NCI-H1105 (cell line): ENCODE measurements at regions not wholly inside any gene's neighbourhood (a gene's known extent, or its start where the extent isn't known, plus 50 kb on each side); places are given as distances from the start of the nearest gene placed in this dataset.
A peak's percentile ranks its signal among the peaks of the same experiment; 100 is the strongest.

Experiments
- DNase-seq: peaks from one replicate; lab custom pipeline; 2025; lab: John Stamatoyannopoulos, UW

GRCh38 chr4:54988655-54989054 is 136.7 kb downstream of the KDR start:
- DNase-seq: no peak

GRCh38 chr4:54986095-54986846 is 139.1 kb downstream of the KDR start:
- DNase-seq: no peak

DNA sequence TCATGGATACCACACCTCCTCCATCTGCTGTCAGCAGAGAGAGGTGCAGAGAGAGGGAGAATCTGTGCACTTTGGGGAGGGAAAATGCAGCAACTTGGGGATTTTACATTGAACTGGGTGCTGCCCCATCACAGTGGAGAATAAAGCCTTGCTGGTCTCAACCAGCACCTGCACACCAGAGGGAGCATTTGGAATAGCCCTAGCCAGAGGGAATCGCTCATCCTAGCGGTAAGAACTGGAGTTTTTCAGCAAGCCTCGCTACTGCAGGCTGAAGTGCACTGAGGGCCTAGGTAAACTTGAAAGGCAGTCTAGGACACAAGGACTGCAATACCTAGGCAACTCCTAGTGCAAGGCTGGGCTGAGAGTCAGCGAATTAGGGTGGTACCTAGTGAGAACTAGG is 148.7 kb downstream of the KDR start:
- DNase-seq: no peak

GRCh38 chr4:54976031-54976430 is 149.4 kb downstream of the KDR start:
- no peak for DNase-seq

DNA sequence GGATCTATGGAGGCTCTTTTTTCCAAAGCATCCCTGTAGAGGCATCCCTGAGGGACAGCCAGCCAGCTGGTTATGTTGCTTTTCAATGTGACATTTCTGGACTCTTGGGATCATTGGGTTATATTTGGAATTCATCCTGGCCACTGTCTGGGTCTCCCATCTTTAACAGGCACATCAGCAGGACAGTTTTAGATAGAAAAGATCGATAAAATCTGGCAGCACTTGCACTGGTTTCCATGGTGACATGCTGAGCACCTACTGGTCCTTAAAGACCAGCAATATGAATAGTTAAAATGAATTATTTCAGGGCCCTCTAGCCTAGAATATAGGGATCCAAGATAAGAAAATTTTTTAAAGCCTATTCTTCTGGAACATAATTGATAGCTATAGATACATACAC is 151.6 kb downstream of the KDR start:
- DNase-seq: no peak

- DNase-seq: no peak
Observed at GRCh38 chr4:54971474-54971950, 153.9 kb downstream of the KDR start.

DNA sequence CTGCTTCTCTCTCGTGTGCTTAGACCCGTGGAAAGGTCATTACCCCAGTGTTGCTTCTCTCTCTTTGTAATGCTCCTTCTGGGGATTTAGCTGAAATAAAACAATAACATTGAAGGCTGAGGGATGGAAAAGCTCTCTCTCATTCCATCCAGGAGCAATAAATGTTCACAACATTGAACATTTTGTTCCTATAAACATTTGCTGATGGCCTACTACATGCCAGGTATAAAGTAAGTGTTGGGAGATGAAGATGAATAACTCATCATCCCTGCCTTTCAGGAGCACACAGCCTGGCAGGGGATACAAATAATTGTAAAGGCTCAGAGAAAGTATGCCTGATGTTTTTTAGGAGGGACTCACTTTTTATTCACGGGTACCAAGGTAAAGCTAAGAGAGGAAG is 158.1 kb downstream of the KDR start:
- DNase-seq: no peak

GRCh38 chr4:54961357-54961975 is 163.9 kb downstream of the KDR start:
- DNase-seq: peak; percentile 5

DNA sequence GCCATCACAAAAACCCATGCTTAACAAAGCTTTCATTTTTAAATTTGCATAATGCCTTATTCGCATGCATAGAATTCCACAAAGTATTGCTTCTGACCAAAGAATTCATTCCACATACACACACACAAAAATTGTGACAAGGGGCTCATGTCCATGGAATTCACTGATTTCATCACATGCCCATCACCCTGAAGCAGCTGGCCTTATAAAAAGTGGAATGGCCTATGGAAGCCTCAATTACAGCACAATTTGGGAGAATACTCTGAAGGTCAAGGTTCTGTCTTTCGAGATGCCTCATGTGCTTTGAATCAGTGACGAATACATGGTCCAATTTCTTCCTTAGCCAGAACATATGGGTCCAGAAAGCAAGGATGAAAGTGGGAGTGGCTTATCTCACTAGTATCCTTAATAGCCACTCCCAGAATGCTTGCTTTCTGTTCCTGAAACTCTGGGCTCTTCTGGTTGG is 165.7 kb downstream of the KDR start:
- no peak for DNase-seq

- DNase-seq: no peak
Observed at GRCh38 chr4:54959131-54959530, 166.3 kb downstream of the KDR start.

- DNase-seq: no peak
Observed at GRCh38 chr4:54958236-54958635, 167.2 kb downstream of the KDR start.

- DNase-seq: no peak
Observed at GRCh38 chr4:54954656-54955388, 170.6 kb downstream of the KDR start.

GRCh38 chr4:54946741-54947140 is 178.7 kb downstream of the KDR start:
- no peak for DNase-seq

- no peak for DNase-seq
Observed at GRCh38 chr4:54945838-54946237, 179.6 kb downstream of the KDR start.

DNA sequence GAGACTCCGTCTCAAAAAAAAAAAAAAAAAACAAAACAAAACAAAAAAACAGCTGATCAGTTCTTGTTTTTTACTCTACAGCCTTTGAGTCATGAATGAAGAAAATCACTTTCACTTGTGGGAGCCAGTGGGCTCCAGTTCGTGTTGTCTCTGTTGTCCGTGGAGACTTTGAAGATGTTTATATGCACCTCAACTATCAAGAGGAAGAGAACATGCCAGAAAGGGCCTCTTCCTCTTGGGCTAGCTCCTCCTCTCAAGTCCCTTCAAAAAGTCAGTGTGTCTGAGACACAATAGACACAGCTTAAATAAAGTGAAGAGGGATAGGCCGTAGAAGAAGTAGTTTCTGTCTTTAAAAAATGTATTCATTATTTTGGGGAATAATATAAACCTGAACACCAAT is 182.7 kb downstream of the KDR start:
- no peak for DNase-seq

- DNase-seq: peak; percentile 8
Observed at GRCh38 chr4:54941994-54942552, 183.3 kb downstream of the KDR start.

DNA sequence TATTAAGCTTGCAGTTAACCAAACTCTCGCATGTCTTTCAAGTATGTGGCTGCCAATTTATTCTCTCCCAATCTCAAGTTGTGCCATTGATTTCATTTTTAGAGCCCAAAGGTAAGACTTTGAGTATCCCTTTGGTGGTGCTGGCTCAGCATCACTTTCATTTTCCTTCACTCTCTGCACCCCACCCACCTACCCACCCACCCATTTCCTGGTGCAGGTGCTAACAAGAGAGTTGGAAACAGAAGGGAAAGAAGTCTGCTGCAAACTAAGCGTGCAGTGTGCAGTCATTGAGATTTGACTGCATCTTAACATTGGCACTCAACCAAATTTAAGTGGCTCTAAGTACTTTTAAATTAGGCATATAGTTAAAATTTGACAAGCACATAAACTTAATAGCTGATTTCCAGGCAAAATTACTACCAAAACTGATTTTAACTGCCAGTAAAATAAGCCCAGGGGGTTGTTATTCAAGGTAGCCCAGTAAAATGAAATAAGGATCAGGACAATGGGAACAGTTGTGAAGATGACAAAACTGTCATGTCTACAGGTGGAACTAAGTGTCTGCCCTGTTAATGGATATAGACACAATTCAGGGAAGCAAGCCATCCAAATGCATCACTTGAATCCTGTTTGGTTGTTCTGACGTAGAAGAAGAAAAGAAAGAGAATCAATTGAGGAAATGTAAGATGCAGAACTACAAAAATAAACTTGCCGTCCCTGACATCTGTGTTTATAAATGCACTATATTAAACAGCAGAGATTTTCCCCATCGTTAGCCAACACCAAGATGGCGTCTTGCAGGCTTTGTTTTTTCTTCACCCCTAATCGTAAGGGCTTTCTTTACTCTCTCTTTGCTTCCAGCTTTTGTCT is 184.2 kb downstream of the KDR start:
- peak; percentile 35 for DNase-seq

DNA sequence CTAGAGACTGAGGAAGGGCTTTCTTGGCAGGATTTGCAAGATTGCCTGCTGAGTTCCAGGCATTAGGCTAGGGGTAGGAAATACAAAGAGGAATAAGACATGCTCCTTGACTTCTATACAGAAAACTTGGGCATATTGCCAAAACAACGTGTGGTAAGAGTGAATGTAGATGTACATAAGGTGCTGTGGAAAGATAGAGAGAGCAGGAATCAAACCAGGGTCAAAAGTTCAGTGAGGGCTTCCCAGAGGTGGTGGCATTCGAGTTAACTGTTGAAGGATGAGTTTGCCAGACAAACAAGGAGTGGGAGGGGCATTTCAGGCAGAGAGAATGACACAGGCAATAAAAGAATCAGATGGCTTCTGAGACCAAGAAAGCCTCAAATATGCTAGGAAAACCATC is 187.9 kb downstream of the KDR start:
- DNase-seq: no peak

DNA sequence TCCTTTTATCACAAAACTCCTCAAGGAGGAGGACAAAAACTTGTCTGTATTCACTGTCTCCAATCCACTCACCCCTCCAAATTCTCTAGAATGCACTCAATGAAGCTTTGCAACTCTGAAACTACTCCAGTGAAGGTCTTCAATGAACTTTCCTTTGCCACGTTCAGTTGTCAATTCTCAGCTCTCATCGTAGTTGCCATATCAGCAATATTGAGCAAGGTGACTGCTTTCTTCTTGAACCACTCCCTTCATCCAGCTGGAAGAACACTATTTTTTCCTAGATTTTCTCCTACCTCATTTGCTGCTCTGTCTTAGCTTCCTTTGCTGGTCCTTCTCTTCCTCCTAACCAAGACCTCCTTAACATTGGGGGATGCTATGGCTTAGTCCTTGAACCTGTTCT is 191.8 kb downstream of the KDR start:
- DNase-seq: no peak

- DNase-seq: no peak
Observed at GRCh38 chr4:54930226-54930625, 195.2 kb downstream of the KDR start.

DNA sequence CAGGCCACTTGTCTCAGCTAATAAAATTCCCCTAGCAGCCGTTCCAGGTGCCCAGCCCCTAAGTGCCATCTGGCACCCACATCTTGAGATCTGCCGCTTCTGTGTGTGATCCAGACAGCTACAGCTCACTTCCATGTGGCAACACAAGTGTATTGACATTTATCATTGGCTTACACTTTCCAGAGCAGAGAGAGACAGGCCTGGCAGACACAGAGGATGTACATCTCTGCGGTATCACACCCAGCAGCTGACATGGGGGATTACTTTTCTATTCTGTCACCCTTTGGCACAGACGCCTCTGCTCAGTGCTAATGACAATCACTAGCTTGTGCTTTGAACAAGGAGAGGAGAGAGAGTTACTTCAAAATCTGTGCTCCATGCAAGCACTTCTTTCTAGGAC is 195.9 kb downstream of the KDR start:
- no peak for DNase-seq

DNA sequence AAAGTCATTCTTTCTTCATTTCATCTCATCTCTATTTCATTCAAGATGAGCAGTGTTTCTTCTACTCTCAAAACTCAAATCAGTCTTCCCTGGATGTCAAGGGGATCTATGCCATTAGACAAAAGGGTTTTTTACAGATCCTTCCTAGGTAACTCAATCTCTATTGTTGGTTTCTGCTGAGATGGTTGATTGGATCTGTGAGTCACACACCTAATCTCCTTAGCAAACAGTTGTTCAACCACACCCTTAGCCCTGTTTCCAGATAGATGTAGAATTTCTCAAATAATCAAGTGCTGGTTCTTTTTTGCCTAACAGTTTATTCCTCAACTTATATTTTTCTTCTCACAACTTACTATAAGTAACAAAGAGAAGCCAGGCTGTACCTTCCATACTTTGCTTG is 200.5 kb downstream of the KDR start:
- no peak for DNase-seq
